Endothelial cell of umbilical vein (primary cell): ENCODE measurements at regions not wholly inside any gene's neighbourhood (a gene's known extent, or its start where the extent isn't known, plus 50 kb on each side); places are given as distances from the start of the nearest gene placed in this dataset.

Source experiments
- BruUV-seq: library from RNA; stranded (reverse); fragments of 400-500 nt; replicated peaks from 2 replicates; lab custom pipeline; 2021; lab: Mats Ljungman, UMichigan
- CTCF ChIA-PET: fragments of 300-600, 350-600 bp; sonication (Branson Sonifier 250); formaldehyde crosslinking; loops from one replicate; lab custom pipeline; 2021; ENCODE audit warnings: antibody characterized with exemption, inconsistent platforms; lab: Charles Lee
- POLR2A ChIA-PET: fragments of 300-600, 350-600 bp; sonication (Branson Sonifier 250); formaldehyde crosslinking; loops from one replicate; lab custom pipeline; 2021; ENCODE audit warnings: antibody characterized with exemption, inconsistent platforms; lab: Charles Lee
- DNase-seq: peaks from one replicate; pipeline ENCODE4 v3.0.0-alpha.2; 2011; ENCODE audit warnings: low read depth, low spot score
- FAIRE-seq: peaks from 2 replicates; lab custom pipeline; 2011; peaks lifted over from hg19 to GRCh38; lab: Jason Lieb, UNC
- H2AFZ ChIP-seq: 2 replicates; pipeline ENCODE4 v1.6.0; 2012; ENCODE audit warnings: low read depth, low read length, control low read depth, inconsistent platforms
- H3K27ac ChIP-seq: 2 replicates; pipeline ENCODE4 v1.5.1; 2011; ENCODE audit warnings: low read depth, mild to moderate bottlenecking, control low read depth, low read length, moderate library complexity; ENCODE audit not compliant: insufficient read depth
- H3K27me3 ChIP-seq, 2 experiments: 2 replicates each; pipeline versions ENCODE4 v1.6.0 to v1.6.1; 2011; ENCODE audit warnings: low read length in 2 of 2, mixed read lengths in 1 of 2; ENCODE audit not compliant: control insufficient read depth in 2 of 2, insufficient read depth in 2 of 2
- H3K36me3 ChIP-seq, 2 experiments: 2 replicates in 1 of 2; 3 replicates in 1 of 2; pipeline ENCODE4 v1.5.1; 2011; ENCODE audit warnings: low read length in 2 of 2, mild to moderate bottlenecking in 1 of 2, moderate library complexity in 1 of 2; ENCODE audit not compliant: control insufficient read depth in 2 of 2, insufficient read depth in 2 of 2; ENCODE audit errors: extremely low read depth in 1 of 2
- H3K4me1 ChIP-seq: 3 replicates; pipeline ENCODE4 v1.5.1; 2011; ENCODE audit warnings: mild to moderate bottlenecking, low read length; ENCODE audit not compliant: control insufficient read depth, insufficient read depth; ENCODE audit errors: extremely low read depth
- H3K4me2 ChIP-seq: 2 replicates; pipeline ENCODE4 v1.6.1; 2011; ENCODE audit warnings: low read length, control low read depth, mixed read lengths; ENCODE audit not compliant: insufficient read depth
- H3K4me3 ChIP-seq, 3 experiments: fragments of 200-600 bp in 1 of 3; sonication (generic), shearing (Covaris generic) in 1 of 3; replicated peaks in 1 of 3; 2 replicates each; pipeline ENCODE4 v1.5.1; 2011 to 2016; ENCODE audit warnings: control low read depth in 3 of 3, low read length in 3 of 3, mild to moderate bottlenecking in 2 of 3, inconsistent platforms in 1 of 3, low read depth in 1 of 3, moderate library complexity in 1 of 3; ENCODE audit not compliant: insufficient read depth in 1 of 3
- H3K79me2 ChIP-seq: 2 replicates; pipeline ENCODE4 v1.6.0; 2012; ENCODE audit warnings: low read length, inconsistent platforms; ENCODE audit not compliant: control insufficient read depth, insufficient read depth
- H3K9ac ChIP-seq: replicated peaks from 2 replicates; pipeline ENCODE3; 2011; ENCODE audit warnings: low read length, control low read depth; ENCODE audit not compliant: insufficient read depth; ENCODE audit errors: extremely low read depth
- H3K9me1 ChIP-seq: replicated peaks from 3 replicates; pipeline ENCODE4 v1.6.0; 2011; ENCODE audit warnings: mild to moderate bottlenecking, low read length; ENCODE audit not compliant: control insufficient read depth, insufficient read depth; ENCODE audit errors: extremely low read depth
- H3K9me3 ChIP-seq: replicated peaks from 2 replicates; pipeline ENCODE4 v1.5.1; 2012; ENCODE audit warnings: low read length, inconsistent platforms; ENCODE audit not compliant: control insufficient read depth, insufficient read depth
- H4K20me1 ChIP-seq: replicated peaks from 2 replicates; pipeline ENCODE3; 2011; ENCODE audit warnings: mild to moderate bottlenecking, low read length; ENCODE audit not compliant: control insufficient read depth, insufficient read depth; ENCODE audit errors: extremely low read depth
- EZH2 ChIP-seq: IDR thresholded peaks from 2 replicates; pipeline ENCODE4 v1.6.1; 2012; ENCODE audit warnings: borderline replicate concordance, low read depth, mild to moderate bottlenecking, moderate library complexity, low read length, inconsistent platforms; ENCODE audit not compliant: severe bottlenecking
- FOS ChIP-seq: IDR thresholded peaks from 2 replicates; pipeline ENCODE4 v1.6.1; 2011; ENCODE audit warnings: mild to moderate bottlenecking, low read length, moderate library complexity, borderline replicate concordance; ENCODE audit not compliant: insufficient read depth
- GATA2 ChIP-seq: IDR thresholded peaks from 2 replicates; pipeline ENCODE4 v1.7.0; 2011; ENCODE audit warnings: low read depth, mild to moderate bottlenecking, moderate library complexity, mixed read lengths, low read length; ENCODE audit not compliant: insufficient read length, insufficient read depth
- JUN ChIP-seq: IDR thresholded peaks from 2 replicates; pipeline ENCODE4 v1.6.1; 2011; ENCODE audit warnings: borderline replicate concordance, low read depth; ENCODE audit not compliant: insufficient read length, insufficient read depth
- MAX ChIP-seq: IDR thresholded peaks from 2 replicates; pipeline ENCODE4 v1.6.1; 2011; ENCODE audit not compliant: insufficient read depth, insufficient read length
- MYC ChIP-seq: IDR thresholded peaks from one replicate; pipeline ENCODE4 v1.6.1; 2011; ENCODE audit warnings: mild to moderate bottlenecking, low read depth, low read length
- POLR2A ChIP-seq: IDR thresholded peaks from 2 replicates; pipeline ENCODE4 v1.6.1; 2012; ENCODE audit warnings: low read depth, mild to moderate bottlenecking, control low read depth, low read length
- POLR2AphosphoS5 ChIP-seq: IDR thresholded peaks from 2 replicates; pipeline ENCODE4 v1.6.1; 2012; ENCODE audit warnings: low read depth, mild to moderate bottlenecking, control low read depth, low read length, moderate library complexity; ENCODE audit not compliant: insufficient read depth
- dilution Hi-C: fragments of 300-500 bp; cut with MboI; formaldehyde crosslinking; loops from one replicate; pipeline ENCODE4 v1.15.0; 2019; ENCODE audit warnings: low sequenced_read_pairs; ENCODE audit not compliant: extremely low pct_ligation_motif_present
- intact Hi-C: fragments of 100-400 bp; cut with micrococcal nuclease; formaldehyde crosslinking; loops from one replicate; pipeline ENCODE4 v1.10.0; 2022
- TF ChIP-seq, protein P1 (sequence below), 2 donors: IDR thresholded peaks; 1 replicate in 1 of 2; 2 replicates in 1 of 2; pipeline ENCODE4 v1.5.1; 2011; ENCODE audit warnings: low read length in 2 of 2, mild to moderate bottlenecking in 2 of 2, moderate library complexity in 2 of 2, control low read depth in 1 of 2, inconsistent platforms in 1 of 2, low read depth in 1 of 2; ENCODE audit not compliant: insufficient read depth in 1 of 2; ENCODE audit errors: extremely low read depth in 1 of 2

DNA sequence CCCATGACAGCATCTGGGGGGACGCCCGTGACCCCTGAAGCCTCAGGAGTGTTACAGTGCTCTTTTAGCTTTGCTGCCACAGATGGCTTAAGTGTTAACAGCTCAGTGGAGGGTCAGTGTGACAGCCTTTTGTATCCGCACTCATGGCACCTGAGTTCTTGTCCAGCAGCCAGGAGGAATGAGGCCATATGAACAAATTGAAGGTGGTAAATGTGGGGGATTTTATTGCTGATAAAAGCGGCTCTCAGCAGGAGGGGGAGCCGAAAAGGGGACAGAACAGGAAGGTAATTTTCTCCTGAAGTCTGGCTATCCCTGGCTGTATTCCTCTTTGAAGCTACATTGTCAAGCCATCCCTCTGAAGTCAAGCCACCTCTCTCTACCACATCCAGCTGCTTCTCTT, 441.0 kb downstream of the RAPGEF2 start:
- H4K20me1 ChIP-seq: no peaks in the 10 kb centered on the region
- BruUV-seq: no TSS peak
- TF ChIP-seq POLR2A (no peak), FOS (no peak), MAX (no peak), GATA2 (no peak), EZH2 (no peak), MYC (no peak)
- no peak overlapping the region for H2AFZ ChIP-seq
- no peak for DNase-seq
- H3K27ac ChIP-seq: no peak overlapping the region
- no peak overlapping the region for H3K9ac ChIP-seq
- intact Hi-C loops (no loop called here), dilution Hi-C loops (no loop called here)
- peaks cover 6 to 19% of the 10 kb centered on the region in 2 experiments for H3K27me3 ChIP-seq
- FAIRE-seq: no peak
- H3K4me2 ChIP-seq: no peak overlapping the region
- no peaks in the 10 kb centered on the region for H3K4me1 ChIP-seq
- H3K4me3 ChIP-seq: no peak overlapping the region
- no peaks in the 10 kb centered on the region for H3K9me3 ChIP-seq
- ChIA-PET POLR2A (no interaction called here), CTCF (interaction anchor here (1.4 kb wide), 1 partner anchor 19 kb away, joined by 3 read pairs; no protein-coding TSS in a partner anchor)
- no peaks in the 10 kb centered on the region for H3K79me2 ChIP-seq
- H3K36me3 ChIP-seq: no peaks in the 10 kb centered on the region
- H3K9me1 ChIP-seq: no peaks in the 10 kb centered on the region

- Histone ChIP-seq H3K9ac (no peak overlapping the region), H2AFZ (no peak overlapping the region), H3K4me3 (no peak overlapping the region), H3K4me1 (no peaks in the 10 kb centered on the region), H4K20me1 (no peaks in the 10 kb centered on the region), H3K27me3 (peaks cover 2 to 11% of the 10 kb centered on the region in 2 experiments), H3K36me3 (no peaks in the 10 kb centered on the region), H3K27ac (no peak overlapping the region), H3K79me2 (no peaks in the 10 kb centered on the region), H3K9me3 (no peaks in the 10 kb centered on the region), H3K4me2 (no peak overlapping the region), H3K9me1 (no peaks in the 10 kb centered on the region)
- BruUV-seq: no TSS peak
- TF ChIP-seq, protein P1, sequence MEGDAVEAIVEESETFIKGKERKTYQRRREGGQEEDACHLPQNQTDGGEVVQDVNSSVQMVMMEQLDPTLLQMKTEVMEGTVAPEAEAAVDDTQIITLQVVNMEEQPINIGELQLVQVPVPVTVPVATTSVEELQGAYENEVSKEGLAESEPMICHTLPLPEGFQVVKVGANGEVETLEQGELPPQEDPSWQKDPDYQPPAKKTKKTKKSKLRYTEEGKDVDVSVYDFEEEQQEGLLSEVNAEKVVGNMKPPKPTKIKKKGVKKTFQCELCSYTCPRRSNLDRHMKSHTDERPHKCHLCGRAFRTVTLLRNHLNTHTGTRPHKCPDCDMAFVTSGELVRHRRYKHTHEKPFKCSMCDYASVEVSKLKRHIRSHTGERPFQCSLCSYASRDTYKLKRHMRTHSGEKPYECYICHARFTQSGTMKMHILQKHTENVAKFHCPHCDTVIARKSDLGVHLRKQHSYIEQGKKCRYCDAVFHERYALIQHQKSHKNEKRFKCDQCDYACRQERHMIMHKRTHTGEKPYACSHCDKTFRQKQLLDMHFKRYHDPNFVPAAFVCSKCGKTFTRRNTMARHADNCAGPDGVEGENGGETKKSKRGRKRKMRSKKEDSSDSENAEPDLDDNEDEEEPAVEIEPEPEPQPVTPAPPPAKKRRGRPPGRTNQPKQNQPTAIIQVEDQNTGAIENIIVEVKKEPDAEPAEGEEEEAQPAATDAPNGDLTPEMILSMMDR (IDR thresholded peaks at IDR 0.05; ENCODE audit: extremely low read depth in 1 of 2, insufficient read depth in 1 of 2, low read depth in 1 of 2, low read length in 2 of 2): no peak
- TF ChIP-seq GATA2 (no peak), POLR2A (no peak), MYC (no peak), MAX (no peak), JUN (no peak), FOS (no peak), EZH2 (no peak), POLR2AphosphoS5 (no peak)
- dilution Hi-C loops: no loop called here
- FAIRE-seq (no peak), DNase-seq (no peak)
- intact Hi-C loops: no loop called here
- ChIA-PET CTCF (no interaction called here), POLR2A (no interaction called here)
These were observed 442.7 kb downstream of the RAPGEF2 start for GRCh38 chr4:159545556-159545955.
